Transverse colon (tissue), 4 donors: ENCODE measurements at regions not wholly inside any gene's neighbourhood (a gene's known extent, or its start where the extent isn't known, plus 50 kb on each side); places are given as distances from the start of the nearest gene placed in this dataset.

ENCODE experiments used
- DNase-seq: peaks from one replicate; pipeline ENCODE4 v3.0.0-alpha.2; 2019
- H3K27ac ChIP-seq, 4 donors: fragments of 200-600 bp; sonication (generic); 2 replicates each; pipeline ENCODE4 v1.5.1; 2016 to 2018; ENCODE audit warnings: inconsistent platforms in 4 of 4
- H3K27me3 ChIP-seq: fragments of 200-600 bp; sonication (generic); 2 replicates; pipeline ENCODE4 v1.5.1; 2017; ENCODE audit warnings: inconsistent platforms
- H3K36me3 ChIP-seq, 4 donors: fragments of 200-600 bp; sonication (generic); 2 replicates each; pipeline ENCODE4 v1.5.1; 2017 to 2019; ENCODE audit warnings: inconsistent platforms in 4 of 4
- H3K4me1 ChIP-seq, 4 donors: fragments of 200-600 bp; sonication (generic); 2 replicates each; pipeline ENCODE4 v1.5.1; 2017 to 2020; ENCODE audit warnings: inconsistent platforms in 4 of 4
- H3K4me3 ChIP-seq, 4 donors: fragments of 200-600 bp; sonication (generic); 1 replicate in 1 of 4; 2 replicates in 3 of 4; pipeline versions ENCODE4 v1.5.1 to v1.6.1; 2017 to 2019; ENCODE audit warnings: inconsistent platforms in 4 of 4
- H3K9me3 ChIP-seq, 2 donors: fragments of 200-600 bp; sonication (generic); 2 replicates each; pipeline ENCODE4 v1.5.1; 2017 to 2019; ENCODE audit warnings: inconsistent platforms in 2 of 2
- EP300 ChIP-seq: sonication (generic); formaldehyde crosslinking; IDR thresholded peaks from one replicate; pipeline ENCODE4 v1.6.1; 2017; ENCODE audit warnings: antibody characterized with exemption, low read depth
- POLR2A ChIP-seq: fragments of 450-650 bp; IDR thresholded peaks from one replicate; pipeline ENCODE4 v1.6.1; 2016; ENCODE audit warnings: antibody characterized with exemption, mild to moderate bottlenecking, moderate library complexity
- POLR2AphosphoS5 ChIP-seq, 3 donors: sonication (generic); formaldehyde crosslinking; IDR thresholded peaks; one replicate each; pipeline ENCODE4 v1.6.1; 2016; ENCODE audit warnings: antibody characterized with exemption in 3 of 3
- WGBS, 2 donors: methylation state at CpG; one replicate each; pipeline ENCODE4 v1.1.5; 2018; ENCODE audit warnings: low coverage in 1 of 2; 5-methylcytosine and 5-hydroxymethylcytosine counted together
- in situ Hi-C, 4 donors: fragments of 200-750 bp; cut with MboI; loops; one replicate each; pipeline versions ENCODE4 v1.15.0 to v1.15.1; 2017; ENCODE audit warnings: low sequenced_read_pairs in 3 of 4, low pct_ligation_motif_present in 1 of 4, low pct_unique_long_range_greater_than_20kb in 1 of 4
- intact Hi-C: fragments of 100-400 bp; cut with DNase I; formaldehyde crosslinking; loops from one replicate; pipeline ENCODE4 v1.15.1; 2023; ENCODE audit warnings: low total_unique reads
- TF ChIP-seq, protein P1 (sequence below), 5 experiments: fragments of 200-600 bp in 3 of 5; fragments of 450-650 bp in 2 of 5; sonication (generic) in 3 of 5; IDR thresholded peaks; 1 replicate in 2 of 5; 2 replicates in 3 of 5; pipeline ENCODE4 v1.5.1; 2016 to 2017; ENCODE audit warnings: antibody characterized with exemption in 5 of 5, inconsistent platforms in 3 of 5, mild to moderate bottlenecking in 2 of 5, moderate library complexity in 1 of 5

DNA sequence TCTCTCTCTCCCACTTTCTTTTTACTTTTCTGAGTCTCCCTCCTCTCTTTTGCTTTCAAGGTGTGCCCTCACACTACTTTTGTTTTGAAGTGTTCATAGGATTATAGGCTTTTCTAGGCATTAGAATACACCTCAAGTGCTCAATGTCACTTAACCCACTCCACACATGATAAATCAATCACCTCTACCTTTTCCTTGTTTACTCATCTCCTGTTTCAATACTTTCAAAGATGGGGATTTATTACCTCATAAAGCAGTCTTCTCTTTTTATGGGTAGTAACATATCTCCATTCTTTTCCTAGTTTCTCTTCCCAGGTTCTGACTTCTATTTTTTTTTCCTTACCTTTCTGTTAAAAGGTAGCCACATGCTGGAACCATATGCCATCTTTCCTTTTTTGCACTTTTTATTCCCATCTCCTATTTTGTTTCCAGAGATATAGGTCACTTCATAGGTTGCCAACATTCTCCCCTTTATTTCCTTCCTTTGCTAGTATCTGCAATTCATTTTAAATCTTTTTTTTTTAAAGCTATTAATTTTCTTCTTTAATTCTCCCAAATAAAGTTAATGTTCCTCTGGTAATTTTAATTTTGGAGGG lies 137.6 kb upstream of the SLC10A2 start:
- TF ChIP-seq POLR2A (no peak), EP300 (no peak), POLR2AphosphoS5 (IDR thresholded peaks at IDR 0.05) (no peak)
- TF ChIP-seq, protein P1, sequence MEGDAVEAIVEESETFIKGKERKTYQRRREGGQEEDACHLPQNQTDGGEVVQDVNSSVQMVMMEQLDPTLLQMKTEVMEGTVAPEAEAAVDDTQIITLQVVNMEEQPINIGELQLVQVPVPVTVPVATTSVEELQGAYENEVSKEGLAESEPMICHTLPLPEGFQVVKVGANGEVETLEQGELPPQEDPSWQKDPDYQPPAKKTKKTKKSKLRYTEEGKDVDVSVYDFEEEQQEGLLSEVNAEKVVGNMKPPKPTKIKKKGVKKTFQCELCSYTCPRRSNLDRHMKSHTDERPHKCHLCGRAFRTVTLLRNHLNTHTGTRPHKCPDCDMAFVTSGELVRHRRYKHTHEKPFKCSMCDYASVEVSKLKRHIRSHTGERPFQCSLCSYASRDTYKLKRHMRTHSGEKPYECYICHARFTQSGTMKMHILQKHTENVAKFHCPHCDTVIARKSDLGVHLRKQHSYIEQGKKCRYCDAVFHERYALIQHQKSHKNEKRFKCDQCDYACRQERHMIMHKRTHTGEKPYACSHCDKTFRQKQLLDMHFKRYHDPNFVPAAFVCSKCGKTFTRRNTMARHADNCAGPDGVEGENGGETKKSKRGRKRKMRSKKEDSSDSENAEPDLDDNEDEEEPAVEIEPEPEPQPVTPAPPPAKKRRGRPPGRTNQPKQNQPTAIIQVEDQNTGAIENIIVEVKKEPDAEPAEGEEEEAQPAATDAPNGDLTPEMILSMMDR (IDR thresholded peaks at IDR 0.05), result no peak
- Histone ChIP-seq H3K4me1 (no peaks in the 10 kb centered on the region), H3K27me3 (no peaks in the 10 kb centered on the region), H3K27ac (no peak overlapping the region), H3K36me3 (no peaks in the 10 kb centered on the region), H3K9me3 (no peaks in the 10 kb centered on the region), H3K4me3 (no peak overlapping the region)
- in situ Hi-C loops, result no loop called here
- DNase-seq, result no peak
- intact Hi-C loops, result no loop called here

DNA sequence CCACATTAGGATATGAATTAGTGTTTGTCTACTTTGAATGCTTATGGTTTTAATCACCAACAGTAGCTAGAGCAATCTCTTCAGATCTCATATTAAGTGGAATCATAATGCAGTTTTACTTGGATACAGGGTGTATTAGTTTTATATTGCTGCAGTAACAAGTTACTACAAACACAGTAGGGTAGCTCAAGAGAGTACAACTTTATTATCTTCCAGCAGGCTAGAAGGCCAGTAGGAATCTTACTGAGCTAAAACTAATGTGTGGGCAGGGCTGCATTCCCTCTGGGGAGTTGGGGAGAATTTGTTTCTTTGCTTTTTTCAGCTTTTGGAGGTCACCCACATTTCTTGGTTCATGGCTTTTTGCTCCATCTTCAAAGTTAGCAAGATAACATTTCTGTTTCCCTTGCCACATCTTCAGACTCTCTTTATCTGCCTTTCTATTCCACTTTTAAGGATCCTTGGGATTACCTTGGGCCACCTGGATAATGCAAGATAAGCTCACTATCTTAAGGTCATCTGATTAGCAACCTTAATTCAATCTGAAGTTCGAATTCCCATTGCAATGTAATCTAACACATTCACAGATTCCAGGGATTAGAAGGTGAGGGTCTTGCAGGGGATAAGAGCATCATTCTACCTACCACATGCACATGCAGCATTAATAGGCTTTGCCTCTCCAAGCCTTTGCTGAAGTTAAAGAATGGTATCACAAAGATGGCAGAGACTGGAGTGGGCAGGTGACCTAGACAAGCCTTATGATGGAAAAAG lies 134.1 kb upstream of the SLC10A2 start:
- no peaks in the 10 kb centered on the region for H3K9me3 ChIP-seq

DNA sequence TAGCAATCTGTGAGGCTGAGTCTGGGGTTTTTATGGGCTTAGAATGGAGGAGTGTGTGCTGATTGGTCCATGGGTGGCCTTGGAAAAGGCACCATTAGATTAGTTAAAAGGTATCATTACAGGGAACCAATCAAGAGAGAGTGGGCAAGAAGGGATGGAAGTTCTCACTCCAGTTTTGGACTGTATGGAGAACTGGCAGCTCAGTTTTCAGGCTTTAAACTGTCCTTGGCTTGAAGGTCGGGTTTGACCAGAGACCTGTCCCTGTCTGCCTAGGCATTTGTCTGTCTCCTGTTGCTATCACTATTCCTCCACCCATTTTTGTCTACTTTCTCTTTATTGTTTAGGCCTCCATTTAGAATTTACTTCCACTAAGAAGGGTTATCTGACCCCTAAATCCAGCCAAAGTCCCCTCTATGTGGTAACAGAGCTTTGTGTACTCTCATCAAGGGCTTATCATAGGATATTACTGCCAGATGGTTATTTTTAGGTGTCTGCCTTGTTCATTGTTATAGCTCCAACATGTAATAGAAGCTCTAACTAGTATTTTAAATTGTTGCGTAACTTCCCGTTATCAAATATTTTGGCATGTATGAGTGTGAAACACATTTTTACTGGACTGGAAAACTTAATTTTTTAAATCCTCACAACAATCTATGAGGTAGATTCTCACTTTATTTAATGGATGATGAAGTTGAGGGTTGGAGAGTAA lies 133.3 kb upstream of the SLC10A2 start:
- Histone ChIP-seq H3K36me3 (no peaks in the 10 kb centered on the region), H3K9me3 (no peaks in the 10 kb centered on the region), H3K27ac (no peak overlapping the region), H3K4me1 (no peaks in the 10 kb centered on the region), H3K27me3 (no peaks in the 10 kb centered on the region), H3K4me3 (no peak overlapping the region)
- intact Hi-C loops, result no loop called here
- in situ Hi-C loops, result no loop called here
- no peak for DNase-seq
- WGBS, 2 donors, result 91 to 92% methylated on average over 2 to 3 of the region's 3 CpGs
- TF ChIP-seq, protein P1 (IDR thresholded peaks at IDR 0.05), result no peak
- no peak for TF ChIP-seq POLR2A
- TF ChIP-seq EP300, result no peak
- no peak for TF ChIP-seq POLR2AphosphoS5 (IDR thresholded peaks at IDR 0.05)

More for the DNA sequence above, 134.1 kb upstream of the SLC10A2 start:
- H3K27me3 ChIP-seq, result no peaks in the 10 kb centered on the region
- TF ChIP-seq, protein P1 (IDR thresholded peaks at IDR 0.05), result no peak
- no peak for TF ChIP-seq POLR2A
- TF ChIP-seq POLR2AphosphoS5 (IDR thresholded peaks at IDR 0.05), result no peak
- no peak for TF ChIP-seq EP300
- no peak overlapping the region for H3K27ac ChIP-seq
- no peaks in the 10 kb centered on the region for H3K36me3 ChIP-seq
- H3K4me1 ChIP-seq, result no peaks in the 10 kb centered on the region
- in situ Hi-C loops (no loop called here), intact Hi-C loops (no loop called here)
- no peak for DNase-seq
- WGBS, 2 donors, result 68 to 71% methylated on average over 1 of the region's 1 CpG
- H3K4me3 ChIP-seq, result no peak overlapping the region

DNA sequence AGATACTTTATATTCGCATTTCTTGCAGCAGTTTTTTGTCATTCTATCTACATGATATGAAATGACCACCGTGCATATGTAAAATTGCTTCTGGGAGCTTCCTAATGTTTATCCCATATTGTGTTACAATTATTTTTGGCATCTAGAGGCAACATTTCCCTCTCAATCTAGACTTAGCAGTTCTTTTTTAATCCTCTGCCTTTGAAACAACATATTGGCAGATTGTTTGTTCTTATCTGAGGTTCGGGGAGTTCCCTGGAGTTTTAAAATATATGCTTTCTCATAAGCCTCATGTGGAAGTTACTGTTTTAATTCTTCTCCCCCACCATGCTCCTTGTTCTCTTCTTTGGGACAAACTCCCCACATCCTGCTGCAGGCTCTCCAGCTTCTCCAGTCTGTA lies 130.1 kb upstream of the SLC10A2 start:
- no peaks in the 10 kb centered on the region for H3K4me1 ChIP-seq
- WGBS, 2 donors, result 67 to 81% methylated on average over 3 of the region's 3 CpGs
- no peak for DNase-seq
- H3K4me3 ChIP-seq, result no peak overlapping the region
- intact Hi-C loops, result no loop called here
- no peak overlapping the region for H3K27ac ChIP-seq
- TF ChIP-seq, protein P1 (IDR thresholded peaks at IDR 0.05), result no peak
- TF ChIP-seq POLR2AphosphoS5 (IDR thresholded peaks at IDR 0.05), result no peak
- no peak for TF ChIP-seq EP300
- TF ChIP-seq POLR2A, result no peak
- in situ Hi-C loops, result no loop called here
- no peaks in the 10 kb centered on the region for H3K36me3 ChIP-seq
- H3K27me3 ChIP-seq, result no peaks in the 10 kb centered on the region
- no peaks in the 10 kb centered on the region for H3K9me3 ChIP-seq
